Suprapubic skin (tissue), 4 donors: ENCODE measurements at regions not wholly inside any gene's neighbourhood (a gene's known extent, or its start where the extent isn't known, plus 50 kb on each side); places are given as distances from the start of the nearest gene placed in this dataset.

Experiments
- DNase-seq, 2 donors: peaks; one replicate each; pipeline ENCODE4 v3.0.0-alpha.2; 2019; ENCODE audit warnings: low spot score in 2 of 2
- H3K27ac ChIP-seq: fragments of 200-600 bp; sonication (generic); one replicate; pipeline ENCODE4 v1.5.1; 2019
- H3K27me3 ChIP-seq: fragments of 200-600 bp; sonication (generic); one replicate; pipeline ENCODE4 v1.5.1; 2019
- H3K36me3 ChIP-seq: fragments of 200-600 bp; sonication (generic); one replicate; pipeline ENCODE4 v1.5.1; 2019
- H3K4me1 ChIP-seq: fragments of 200-600 bp; sonication (generic); one replicate; pipeline ENCODE4 v1.5.1; 2019
- H3K4me3 ChIP-seq: fragments of 200-600 bp; sonication (generic); one replicate; pipeline ENCODE4 v1.5.1; 2019; ENCODE audit warnings: mild to moderate bottlenecking
- H3K9me3 ChIP-seq: fragments of 200-600 bp; sonication (generic); one replicate; pipeline ENCODE4 v1.5.1; 2019
- EP300 ChIP-seq: sonication (generic); formaldehyde crosslinking; IDR thresholded peaks from one replicate; pipeline ENCODE4 v1.6.1; 2017; ENCODE audit warnings: antibody characterized with exemption
- POLR2A ChIP-seq, 2 donors: fragments of 450-650 bp; IDR thresholded peaks; one replicate each; pipeline ENCODE4 v1.6.1; 2017; ENCODE audit warnings: antibody characterized with exemption in 2 of 2, mild to moderate bottlenecking in 2 of 2, moderate library complexity in 2 of 2
- POLR2AphosphoS5 ChIP-seq, 3 donors: sonication (generic); formaldehyde crosslinking; IDR thresholded peaks; one replicate each; pipeline ENCODE4 v1.6.1; 2017; ENCODE audit warnings: antibody characterized with exemption in 3 of 3
- WGBS: methylation state at CpG from one replicate; pipeline ENCODE4 v1.1.5; 2018; 5-methylcytosine and 5-hydroxymethylcytosine counted together
- TF ChIP-seq, protein P1 (sequence below), 2 donors: fragments of 200-600 bp in 1 of 2; fragments of 450-650 bp in 1 of 2; sonication (generic) in 1 of 2; IDR thresholded peaks; one replicate each; pipeline ENCODE4 v1.5.1; 2016 to 2019; ENCODE audit warnings: antibody characterized with exemption in 2 of 2, mild to moderate bottlenecking in 1 of 2, moderate library complexity in 1 of 2

DNA sequence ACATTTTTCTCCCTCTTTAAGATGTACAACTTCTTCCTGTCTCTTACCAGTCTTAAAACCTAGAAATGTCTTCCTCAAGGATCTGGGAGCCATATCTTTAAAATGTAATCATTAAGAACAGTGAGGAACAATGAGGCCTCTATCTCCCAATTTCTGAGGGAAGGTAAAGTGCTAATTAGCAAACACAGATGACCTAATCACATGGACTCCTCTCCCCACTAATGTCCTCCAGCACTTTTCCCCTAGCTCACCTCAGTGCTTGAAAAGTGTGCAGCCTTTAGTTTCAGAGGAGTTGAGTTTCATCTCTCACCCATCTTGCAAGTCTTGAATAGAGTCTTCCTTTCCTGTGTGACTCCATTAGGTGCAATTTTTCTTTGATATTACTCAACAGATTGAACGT is 771.0 kb downstream of the PDCD6IP start:
- no peak for DNase-seq
- Histone ChIP-seq H3K36me3 (no peaks in the 10 kb centered on the region), H3K27me3 (no peaks in the 10 kb centered on the region), H3K4me1 (no peaks in the 10 kb centered on the region), H3K27ac (no peak overlapping the region), H3K4me3 (no peak overlapping the region), H3K9me3 (no peaks in the 10 kb centered on the region)
- 0% methylated on average over 1 of the region's 1 CpG for WGBS
- no peak for TF ChIP-seq EP300
- no peak for TF ChIP-seq POLR2AphosphoS5 (IDR thresholded peaks at IDR 0.05)
- TF ChIP-seq POLR2A (IDR thresholded peaks at IDR 0.05), result no peak
- TF ChIP-seq, protein P1, sequence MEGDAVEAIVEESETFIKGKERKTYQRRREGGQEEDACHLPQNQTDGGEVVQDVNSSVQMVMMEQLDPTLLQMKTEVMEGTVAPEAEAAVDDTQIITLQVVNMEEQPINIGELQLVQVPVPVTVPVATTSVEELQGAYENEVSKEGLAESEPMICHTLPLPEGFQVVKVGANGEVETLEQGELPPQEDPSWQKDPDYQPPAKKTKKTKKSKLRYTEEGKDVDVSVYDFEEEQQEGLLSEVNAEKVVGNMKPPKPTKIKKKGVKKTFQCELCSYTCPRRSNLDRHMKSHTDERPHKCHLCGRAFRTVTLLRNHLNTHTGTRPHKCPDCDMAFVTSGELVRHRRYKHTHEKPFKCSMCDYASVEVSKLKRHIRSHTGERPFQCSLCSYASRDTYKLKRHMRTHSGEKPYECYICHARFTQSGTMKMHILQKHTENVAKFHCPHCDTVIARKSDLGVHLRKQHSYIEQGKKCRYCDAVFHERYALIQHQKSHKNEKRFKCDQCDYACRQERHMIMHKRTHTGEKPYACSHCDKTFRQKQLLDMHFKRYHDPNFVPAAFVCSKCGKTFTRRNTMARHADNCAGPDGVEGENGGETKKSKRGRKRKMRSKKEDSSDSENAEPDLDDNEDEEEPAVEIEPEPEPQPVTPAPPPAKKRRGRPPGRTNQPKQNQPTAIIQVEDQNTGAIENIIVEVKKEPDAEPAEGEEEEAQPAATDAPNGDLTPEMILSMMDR (IDR thresholded peaks at IDR 0.05), result no peak

DNA sequence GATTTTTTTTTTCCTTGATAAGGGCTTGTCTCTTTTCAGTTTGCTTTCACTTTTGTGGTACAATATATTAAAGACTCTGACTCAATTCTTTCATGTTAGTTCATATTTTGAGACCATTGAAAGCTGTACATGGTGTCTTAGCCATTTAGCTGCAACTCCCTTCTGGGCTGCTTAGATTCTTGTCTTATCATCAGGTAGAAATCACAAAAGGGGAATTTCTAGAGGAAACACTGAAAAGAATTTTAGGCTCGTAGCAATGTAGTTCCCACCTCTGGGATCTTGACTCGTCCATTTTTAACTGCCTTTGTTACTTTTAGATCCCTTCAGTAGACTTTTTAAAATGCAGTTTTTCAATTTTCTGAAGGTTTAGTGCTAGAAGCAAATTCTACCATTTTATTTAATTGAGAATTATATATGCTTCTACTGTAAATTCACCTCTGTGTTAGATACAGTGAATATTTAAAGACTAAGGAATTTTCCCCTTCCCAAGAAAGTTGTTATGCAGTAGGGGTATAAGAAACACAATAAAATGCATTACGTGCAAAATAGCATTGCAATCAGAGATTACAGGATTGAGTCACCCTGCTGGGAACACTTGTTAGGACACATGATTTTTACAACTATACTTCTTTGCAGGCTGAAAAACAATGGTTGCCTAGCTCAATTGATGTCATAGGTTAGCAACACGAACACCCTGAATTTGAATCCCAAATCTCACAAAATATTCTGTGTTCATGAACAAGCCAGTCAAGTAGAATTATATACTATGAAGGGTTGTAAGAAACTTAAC is 772.7 kb downstream of the PDCD6IP start:
- Histone ChIP-seq H3K27me3 (no peaks in the 10 kb centered on the region), H3K9me3 (no peaks in the 10 kb centered on the region), H3K27ac (no peak overlapping the region), H3K4me3 (no peak overlapping the region), H3K4me1 (no peaks in the 10 kb centered on the region), H3K36me3 (no peaks in the 10 kb centered on the region)
- WGBS, result 58% methylated on average over 4 of the region's 4 CpGs
- DNase-seq, result no peak
- no peak for TF ChIP-seq EP300
- TF ChIP-seq, protein P1 (IDR thresholded peaks at IDR 0.05), result no peak
- TF ChIP-seq POLR2A (IDR thresholded peaks at IDR 0.05), result no peak
- no peak for TF ChIP-seq POLR2AphosphoS5 (IDR thresholded peaks at IDR 0.05)

DNA sequence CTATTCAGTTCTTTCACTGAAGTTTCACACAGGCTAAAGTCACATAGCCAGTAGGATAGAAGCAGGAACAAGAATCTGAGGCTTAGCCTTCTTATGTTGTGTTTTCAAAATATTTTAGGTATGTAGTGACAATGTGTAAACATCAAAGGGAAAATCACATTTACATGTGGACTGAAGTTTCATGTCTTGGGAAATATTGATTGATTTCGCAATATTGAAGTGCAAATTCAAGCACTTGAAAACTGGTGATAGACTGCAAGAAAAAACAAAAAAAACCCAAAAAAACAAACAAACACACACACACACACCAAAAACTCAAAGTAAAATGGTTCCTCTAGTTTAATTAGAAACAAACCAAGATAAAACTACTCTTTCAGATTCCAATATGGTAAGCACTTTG is 773.3 kb downstream of the PDCD6IP start:
- Histone ChIP-seq H3K4me1 (no peaks in the 10 kb centered on the region), H3K27me3 (no peaks in the 10 kb centered on the region)
- 94% methylated on average over 1 of the region's 1 CpG for WGBS

DNA sequence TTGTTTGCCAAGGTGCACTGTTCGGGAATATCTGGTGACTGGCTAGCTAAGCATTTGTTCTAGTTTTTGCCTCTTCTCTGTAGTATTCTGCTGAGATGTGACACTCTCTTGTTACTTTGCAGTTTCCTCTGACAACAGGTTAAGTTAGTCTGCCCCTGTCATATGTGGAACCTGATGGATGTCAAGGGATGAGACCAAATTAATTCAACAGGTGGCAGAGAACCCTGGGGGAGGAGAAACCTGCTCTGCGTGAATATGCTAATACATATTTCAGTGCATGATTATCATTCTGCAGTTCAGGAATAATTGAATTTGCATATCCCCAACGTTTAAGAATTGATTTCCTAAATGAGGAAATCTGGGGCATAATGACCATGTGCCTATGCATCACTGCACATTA is 777.3 kb downstream of the PDCD6IP start:
- 54% methylated on average over 3 of the region's 3 CpGs for WGBS
- DNase-seq, result no peak
- no peaks in the 10 kb centered on the region for H3K36me3 ChIP-seq
- no peaks in the 10 kb centered on the region for H3K27me3 ChIP-seq
- H3K9me3 ChIP-seq, result no peaks in the 10 kb centered on the region
- H3K4me3 ChIP-seq, result no peak overlapping the region
- H3K4me1 ChIP-seq, result no peaks in the 10 kb centered on the region
- no peak overlapping the region for H3K27ac ChIP-seq
- no peak for TF ChIP-seq EP300
- TF ChIP-seq POLR2AphosphoS5 (IDR thresholded peaks at IDR 0.05), result no peak
- no peak for TF ChIP-seq POLR2A (IDR thresholded peaks at IDR 0.05)
- TF ChIP-seq, protein P1 (IDR thresholded peaks at IDR 0.05), result no peak

More for the DNA sequence above, 773.3 kb downstream of the PDCD6IP start:
- Histone ChIP-seq H3K27ac (no peak overlapping the region), H3K36me3 (no peaks in the 10 kb centered on the region), H3K9me3 (no peaks in the 10 kb centered on the region), H3K4me3 (no peak overlapping the region)
- DNase-seq, result no peak
- no peak for TF ChIP-seq EP300
- TF ChIP-seq POLR2A (IDR thresholded peaks at IDR 0.05), result no peak
- TF ChIP-seq, protein P1 (IDR thresholded peaks at IDR 0.05), result no peak

DNA sequence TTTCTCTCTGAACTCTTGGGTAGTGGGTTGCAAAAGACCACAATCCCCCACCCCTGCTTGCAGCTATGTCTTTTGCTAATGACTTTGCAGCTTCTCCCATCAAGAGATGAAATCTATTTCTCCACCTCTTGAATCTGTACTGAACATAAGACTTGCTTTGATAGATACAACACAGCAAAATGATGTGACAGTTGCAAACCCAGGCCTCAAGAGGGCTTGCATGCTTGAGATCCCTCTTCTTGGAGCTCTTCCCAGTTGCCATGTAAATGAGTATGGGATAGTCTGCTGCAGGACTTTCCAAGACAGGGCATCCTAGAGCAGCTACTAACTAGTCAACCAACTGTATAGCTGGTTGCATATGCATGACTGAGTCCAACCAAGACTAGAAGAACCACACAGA is 783.6 kb downstream of the PDCD6IP start:
- Histone ChIP-seq H3K4me1 (no peaks in the 10 kb centered on the region), H3K27me3 (no peaks in the 10 kb centered on the region), H3K9me3 (no peaks in the 10 kb centered on the region), H3K27ac (no peak overlapping the region), H3K4me3 (no peak overlapping the region), H3K36me3 (no peaks in the 10 kb centered on the region)
- no peak for DNase-seq
- TF ChIP-seq POLR2AphosphoS5 (IDR thresholded peaks at IDR 0.05) (no peak), EP300 (no peak), POLR2A (IDR thresholded peaks at IDR 0.05) (no peak)
- TF ChIP-seq, protein P1 (IDR thresholded peaks at IDR 0.05), result no peak
